ENCODE measurements at regions not wholly inside any gene's neighbourhood (a gene's known extent, or its start where the extent isn't known, plus 50 kb on each side); places are given as distances from the start of the nearest gene placed in this dataset.
"Not testable (repeated sequence)": the region's sequence is repeated elsewhere in the genome, so short reads cannot be mapped to it uniquely, and the experiment has no call there.

DNA sequence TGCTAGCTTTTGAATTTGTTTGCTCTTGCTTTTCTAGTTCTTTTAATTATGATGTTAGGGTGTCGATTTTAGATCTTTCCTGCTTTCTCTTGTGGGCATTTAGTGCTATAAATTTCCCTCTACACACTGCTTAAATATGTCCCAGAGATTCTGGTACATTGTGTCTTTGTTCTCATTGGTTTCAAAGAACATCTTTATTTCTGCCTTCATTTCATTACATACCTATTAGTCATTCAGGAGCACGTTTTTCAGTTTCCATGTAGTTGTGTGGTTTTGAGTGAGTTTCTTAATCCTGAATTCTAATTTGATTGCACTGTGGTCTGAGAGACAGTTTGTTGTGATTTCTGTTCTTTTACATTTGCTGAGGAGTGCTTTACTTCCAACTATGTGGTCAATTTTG lies 51.2 kb upstream of the MB21D2 start:
- H3K9me3 ChIP-seq; H3K36me3 ChIP-seq; H3K27ac ChIP-seq; H3K27me3 ChIP-seq (ENCODE audit: low read depth); intact Hi-C loops (cut with DNase I); ATAC-seq; H3K4me3 ChIP-seq; H3K4me1 ChIP-seq; DNase-seq: not testable (repeated sequence)

DNA sequence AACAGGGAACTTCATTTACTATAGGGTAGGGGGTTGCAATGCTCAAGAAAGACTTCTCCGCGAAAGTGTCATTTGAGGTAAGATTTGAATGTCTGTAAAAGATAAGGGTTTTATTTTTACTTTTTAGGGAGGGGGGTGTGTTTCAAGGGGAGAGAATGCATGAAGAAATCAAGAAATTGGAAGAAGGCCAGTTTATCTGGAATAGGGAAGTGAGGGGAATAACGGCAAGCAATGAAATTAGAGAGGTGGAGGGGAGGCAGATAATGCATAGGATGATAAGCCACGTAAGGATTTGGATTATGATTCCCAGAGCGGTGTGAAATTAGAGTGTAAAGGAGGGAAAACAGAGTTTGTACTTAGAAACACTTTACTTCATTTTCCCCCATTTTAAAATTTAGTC lies 63.0 kb upstream of the MB21D2 start:
- Histone ChIP-seq H3K27ac (no peak overlapping the region), H3K27me3 (ENCODE audit: low read depth) (no peaks in the 10 kb centered on the region), H3K9me3 (no peaks in the 10 kb centered on the region), H3K4me1 (no peaks in the 10 kb centered on the region), H3K36me3 (no peaks in the 10 kb centered on the region), H3K4me3 (no peak overlapping the region)
- ATAC-seq (no peak), DNase-seq (no peak)
- intact Hi-C loops (cut with DNase I), result no loop called here
- TF ChIP-seq CTCF (IDR thresholded peaks at IDR 0.05), result no peak

- Histone ChIP-seq H3K27me3 (ENCODE audit: low read depth) (no peaks in the 10 kb centered on the region), H3K36me3 (no peaks in the 10 kb centered on the region), H3K9me3 (no peaks in the 10 kb centered on the region), H3K4me3 (no peak overlapping the region), H3K27ac (no peak overlapping the region), H3K4me1 (no peaks in the 10 kb centered on the region)
- TF ChIP-seq CTCF (IDR thresholded peaks at IDR 0.05), result no peak
- ATAC-seq, result no peak
- intact Hi-C loops (cut with DNase I), result no loop called here
- DNase-seq, result no peak
Observed at GRCh38 chr3:192986379-192986778, 68.7 kb upstream of the MB21D2 start.

GRCh38 chr3:192991356-192991755 lies 73.7 kb upstream of the MB21D2 start:
- Histone ChIP-seq H3K4me3 (no peak overlapping the region), H3K27me3 (ENCODE audit: low read depth) (no peaks in the 10 kb centered on the region), H3K36me3 (no peaks in the 10 kb centered on the region), H3K4me1 (peaks cover 11% of the 10 kb centered on the region), H3K9me3 (no peaks in the 10 kb centered on the region), H3K27ac (no peak overlapping the region)
- DNase-seq (no peak), ATAC-seq (no peak)
- intact Hi-C loops (cut with DNase I), result no loop called here
- TF ChIP-seq CTCF (IDR thresholded peaks at IDR 0.05), result no peak

DNA sequence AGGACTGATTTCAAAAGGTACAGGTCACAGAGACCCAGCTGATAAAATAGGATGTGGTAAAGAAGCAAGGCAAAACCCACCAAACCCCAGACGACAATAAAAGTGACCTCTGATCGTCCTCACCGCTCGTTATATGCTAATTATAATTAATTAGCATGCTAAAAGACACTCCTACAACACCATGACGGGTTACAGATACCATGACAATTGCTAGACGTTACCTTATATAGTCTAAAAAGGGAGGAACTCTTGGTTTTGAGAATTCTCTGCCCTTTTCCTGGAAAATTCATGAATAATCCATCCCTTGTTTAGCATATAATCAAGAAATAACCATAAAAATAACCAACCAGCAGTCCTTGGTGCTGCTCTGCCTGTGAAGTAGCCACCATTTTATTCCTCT lies 74.7 kb upstream of the MB21D2 start:
- H3K36me3 ChIP-seq, result no peaks in the 10 kb centered on the region
- peaks cover 11% of the 10 kb centered on the region for H3K4me1 ChIP-seq
- no peaks in the 10 kb centered on the region for H3K27me3 ChIP-seq (ENCODE audit: low read depth)
- no peak overlapping the region for H3K27ac ChIP-seq
- intact Hi-C loops (cut with DNase I), result no loop called here
- no peaks in the 10 kb centered on the region for H3K9me3 ChIP-seq
- TF ChIP-seq CTCF (IDR thresholded peaks at IDR 0.05), result no peak
- DNase-seq (no peak), ATAC-seq (no peak)
- no peak overlapping the region for H3K4me3 ChIP-seq

GRCh38 chr3:192993411-192993810 lies 75.8 kb upstream of the MB21D2 start:
- no peak for ATAC-seq
- H3K9me3 ChIP-seq, result no peaks in the 10 kb centered on the region
- no peak overlapping the region for H3K27ac ChIP-seq
- no peak for DNase-seq
- no peak overlapping the region for H3K4me3 ChIP-seq
- peaks cover 11% of the 10 kb centered on the region for H3K4me1 ChIP-seq
- intact Hi-C loops (cut with DNase I), result no loop called here
- no peak for TF ChIP-seq CTCF (IDR thresholded peaks at IDR 0.05)
- no peaks in the 10 kb centered on the region for H3K36me3 ChIP-seq
- H3K27me3 ChIP-seq (ENCODE audit: low read depth), result no peaks in the 10 kb centered on the region

DNA sequence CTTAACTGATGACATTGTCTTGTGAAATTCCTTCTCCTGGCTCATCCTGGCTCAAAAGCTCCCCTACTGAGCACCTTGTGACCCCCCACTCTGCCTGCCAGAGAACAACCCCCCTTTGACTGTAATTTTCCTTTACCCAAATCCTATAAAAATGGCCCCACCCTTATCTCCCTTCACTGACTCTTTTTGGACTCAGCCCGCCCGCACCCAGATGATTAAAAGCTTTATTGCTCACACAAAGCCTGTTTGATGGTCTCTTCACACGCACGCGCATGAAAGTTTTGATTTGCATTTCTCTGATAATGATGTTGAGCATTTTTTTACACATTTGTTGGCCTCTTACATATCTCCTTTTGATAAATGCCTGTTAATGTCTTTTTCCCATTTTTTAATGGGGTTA lies 83.5 kb upstream of the MB21D2 start:
- ATAC-seq; intact Hi-C loops (cut with DNase I); H3K27me3 ChIP-seq (ENCODE audit: low read depth); H3K4me1 ChIP-seq; H3K4me3 ChIP-seq; H3K9me3 ChIP-seq; H3K36me3 ChIP-seq; H3K27ac ChIP-seq; DNase-seq: not testable (repeated sequence)

GRCh38 chr3:193003624-193004023 lies 86.0 kb upstream of the MB21D2 start:
- H3K36me3 ChIP-seq; H3K4me3 ChIP-seq; intact Hi-C loops (cut with DNase I); H3K27me3 ChIP-seq (ENCODE audit: low read depth); DNase-seq; H3K27ac ChIP-seq; H3K4me1 ChIP-seq; ATAC-seq; H3K9me3 ChIP-seq: not testable (repeated sequence)

Measured in lower lobe of right lung (tissue), 2 donors.